ENCODE measurements at regions not wholly inside any gene's neighbourhood (a gene's known extent, or its start where the extent isn't known, plus 50 kb on each side); places are given as distances from the start of the nearest gene placed in this dataset.

DNA sequence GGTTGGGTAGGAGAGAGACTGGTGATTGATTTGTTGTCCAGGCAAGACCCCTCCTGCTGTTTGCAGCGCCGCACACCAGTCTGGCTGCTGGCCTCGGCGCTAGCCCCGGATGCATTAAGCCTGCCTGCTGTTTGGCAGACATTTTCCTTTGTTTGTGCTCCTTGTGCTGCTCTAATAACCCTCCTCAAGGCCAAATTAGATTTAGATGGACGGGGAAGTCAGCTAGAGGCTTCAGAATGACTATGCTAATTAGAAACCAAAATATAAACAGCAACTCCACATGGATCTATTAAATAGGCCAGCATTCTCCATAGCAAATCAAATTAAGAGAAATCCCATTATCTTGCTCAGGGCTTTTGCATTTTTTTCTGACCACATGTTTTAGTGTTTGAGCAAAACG, 445.2 kb downstream of the SQOR start:
- Mint-ChIP-seq H3K27ac (no peak overlapping the region), H3K27me3 (no peaks in the 10 kb centered on the region), H3K4me3 (no peak overlapping the region), H3K9me3 (ENCODE audit: insufficient read depth) (no peaks in the 10 kb centered on the region), H3K4me1 (no peaks in the 10 kb centered on the region)
- Histone ChIP-seq H4K20me1 (ENCODE audit: control insufficient read depth, insufficient read depth, low read length, poor library complexity, severe bottlenecking) (no peaks in the 10 kb centered on the region), H3K9ac (ENCODE audit: low read length) (no peak overlapping the region), H3K36me3 (replicated peaks in 1 of 2; ENCODE audit: control extremely low read depth in 1 of 2, control insufficient read depth in 1 of 2, extremely low read depth in 1 of 2, insufficient read depth in 2 of 2, low read length in 1 of 2) (no peaks in the 10 kb centered on the region), H3K4me1 (ENCODE audit: control insufficient read depth in 2 of 2, insufficient read depth in 2 of 2, low read length in 2 of 2) (no peaks in the 10 kb centered on the region), H3K4me3 (ENCODE audit: control extremely low read depth in 1 of 5, extremely low read depth in 1 of 5, insufficient read depth in 1 of 5, low read depth in 2 of 5, low read length in 4 of 5) (no peak overlapping the region), H3K27ac (ENCODE audit: low read length in 2 of 2) (no peak overlapping the region), H3K4me2 (replicated peaks; ENCODE audit: low read depth, low read length, poor library complexity, severe bottlenecking) (no peak overlapping the region), H2AFZ (ENCODE audit: insufficient read depth, low read depth, low read length, poor library complexity, severe bottlenecking) (no peak overlapping the region), H3K9me3 (ENCODE audit: control extremely low read depth in 1 of 3, control insufficient read depth in 2 of 3, insufficient read depth in 1 of 3, low read length in 2 of 3) (peaks cover 0 to 3% (median 0%) of the 10 kb centered on the region in 3 donors), H3K79me2 (ENCODE audit: control insufficient read depth, insufficient read depth, low read length) (no peaks in the 10 kb centered on the region), H3K27me3 (replicated peaks in 1 of 4; ENCODE audit: control extremely low read depth in 1 of 4, control insufficient read depth in 3 of 4, insufficient read depth in 4 of 4, low read length in 3 of 4) (no peaks in the 10 kb centered on the region)
- DNase-seq (no peak), ATAC-seq (ENCODE audit: low read depth) (no peak)
- whole genome bisulfite sequencing (ENCODE audit: insufficient coverage): 54% methylated on average over 5 of the region's 7 CpGs
- POLR2A ChIA-PET: no interaction called here
- no peak for TF ChIP-seq EZH2 (IDR thresholded peaks at IDR 0.05; ENCODE audit: borderline replicate concordance, insufficient read depth, low read depth, low read length, poor library complexity, severe bottlenecking)
- TF ChIP-seq, protein P1, sequence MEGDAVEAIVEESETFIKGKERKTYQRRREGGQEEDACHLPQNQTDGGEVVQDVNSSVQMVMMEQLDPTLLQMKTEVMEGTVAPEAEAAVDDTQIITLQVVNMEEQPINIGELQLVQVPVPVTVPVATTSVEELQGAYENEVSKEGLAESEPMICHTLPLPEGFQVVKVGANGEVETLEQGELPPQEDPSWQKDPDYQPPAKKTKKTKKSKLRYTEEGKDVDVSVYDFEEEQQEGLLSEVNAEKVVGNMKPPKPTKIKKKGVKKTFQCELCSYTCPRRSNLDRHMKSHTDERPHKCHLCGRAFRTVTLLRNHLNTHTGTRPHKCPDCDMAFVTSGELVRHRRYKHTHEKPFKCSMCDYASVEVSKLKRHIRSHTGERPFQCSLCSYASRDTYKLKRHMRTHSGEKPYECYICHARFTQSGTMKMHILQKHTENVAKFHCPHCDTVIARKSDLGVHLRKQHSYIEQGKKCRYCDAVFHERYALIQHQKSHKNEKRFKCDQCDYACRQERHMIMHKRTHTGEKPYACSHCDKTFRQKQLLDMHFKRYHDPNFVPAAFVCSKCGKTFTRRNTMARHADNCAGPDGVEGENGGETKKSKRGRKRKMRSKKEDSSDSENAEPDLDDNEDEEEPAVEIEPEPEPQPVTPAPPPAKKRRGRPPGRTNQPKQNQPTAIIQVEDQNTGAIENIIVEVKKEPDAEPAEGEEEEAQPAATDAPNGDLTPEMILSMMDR (IDR thresholded peaks at IDR 0.05): no peak
- intact Hi-C loops (cut with micrococcal nuclease): no loop called here
- CTCF ChIA-PET: no interaction called here

DNA sequence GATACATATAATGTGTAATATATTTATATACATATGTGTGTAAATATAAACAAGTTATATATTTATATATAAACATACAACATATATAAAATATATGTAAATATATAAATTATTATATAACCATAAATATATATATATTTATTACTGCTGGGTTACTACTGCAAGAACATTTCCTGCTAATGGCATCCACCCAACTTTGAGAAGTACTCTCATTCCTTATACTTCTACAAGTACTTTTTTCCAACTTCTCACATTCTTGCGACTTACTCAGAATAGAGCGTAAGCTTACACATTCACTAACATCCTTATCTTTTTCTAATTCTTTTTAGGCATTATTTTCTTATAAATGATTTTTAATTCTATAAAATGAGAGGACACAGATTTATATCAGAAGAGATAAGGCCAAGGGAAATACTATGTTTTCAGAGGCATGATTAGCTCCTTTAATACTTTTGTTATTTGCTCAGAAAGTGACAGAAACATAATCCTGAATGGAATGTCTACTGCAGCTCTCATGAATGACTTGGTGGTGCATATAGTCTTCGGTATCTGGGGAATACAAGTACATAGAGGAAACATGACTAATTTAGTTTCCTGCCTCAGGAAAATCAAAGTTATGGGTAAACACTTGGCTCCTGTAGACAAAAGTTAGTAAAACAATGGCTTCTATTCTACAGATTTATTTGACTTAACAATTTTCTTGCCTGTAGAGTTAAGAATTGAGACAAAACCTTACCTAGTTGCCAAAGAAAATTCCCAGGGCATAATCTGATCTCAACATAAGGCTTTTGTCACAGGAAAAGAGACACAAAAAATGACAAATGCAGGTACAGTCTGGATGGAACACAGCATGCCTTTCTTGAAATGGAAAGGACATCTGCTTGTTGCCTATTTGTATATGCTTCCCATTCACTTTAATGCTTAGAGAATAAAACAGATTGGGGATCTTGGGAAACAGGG, 453.9 kb downstream of the SQOR start:
- no peaks in the 10 kb centered on the region for H3K27me3 ChIP-seq (replicated peaks in 1 of 4; ENCODE audit: control extremely low read depth in 1 of 4, control insufficient read depth in 3 of 4, insufficient read depth in 4 of 4, low read length in 3 of 4)
- no peak overlapping the region for H3K4me2 ChIP-seq (replicated peaks; ENCODE audit: low read depth, low read length, poor library complexity, severe bottlenecking)
- H3K79me2 ChIP-seq (ENCODE audit: control insufficient read depth, insufficient read depth, low read length): no peaks in the 10 kb centered on the region
- ChIA-PET CTCF (no interaction called here), POLR2A (no interaction called here)
- H2AFZ ChIP-seq (ENCODE audit: insufficient read depth, low read depth, low read length, poor library complexity, severe bottlenecking): no peak overlapping the region
- WGBS (ENCODE audit: insufficient coverage): no CpG with 5 or more reads among the region's 3 CpGs
- ATAC-seq (ENCODE audit: low read depth) (no peak), DNase-seq (no peak)
- no peaks in the 10 kb centered on the region for H4K20me1 ChIP-seq (ENCODE audit: control insufficient read depth, insufficient read depth, low read length, poor library complexity, severe bottlenecking)
- no peak overlapping the region for H3K4me3 ChIP-seq (ENCODE audit: control extremely low read depth in 1 of 5, extremely low read depth in 1 of 5, insufficient read depth in 1 of 5, low read depth in 2 of 5, low read length in 4 of 5)
- no peaks in the 10 kb centered on the region for H3K36me3 ChIP-seq (replicated peaks in 1 of 2; ENCODE audit: control extremely low read depth in 1 of 2, control insufficient read depth in 1 of 2, extremely low read depth in 1 of 2, insufficient read depth in 2 of 2, low read length in 1 of 2)
- no peak overlapping the region for H3K9ac ChIP-seq (ENCODE audit: low read length)
- Mint-ChIP-seq H3K27me3 (no peaks in the 10 kb centered on the region), H3K9me3 (ENCODE audit: insufficient read depth) (no peaks in the 10 kb centered on the region), H3K27ac (no peak overlapping the region), H3K4me1 (no peaks in the 10 kb centered on the region), H3K4me3 (no peak overlapping the region)
- TF ChIP-seq, protein P1 (IDR thresholded peaks at IDR 0.05): no peak
- no peaks in the 10 kb centered on the region for H3K4me1 ChIP-seq (ENCODE audit: control insufficient read depth in 2 of 2, insufficient read depth in 2 of 2, low read length in 2 of 2)
- no peak overlapping the region for H3K27ac ChIP-seq (ENCODE audit: low read length in 2 of 2)
- intact Hi-C loops (cut with micrococcal nuclease): no loop called here
- H3K9me3 ChIP-seq (ENCODE audit: control extremely low read depth in 1 of 3, control insufficient read depth in 2 of 3, insufficient read depth in 1 of 3, low read length in 2 of 3): no peaks in the 10 kb centered on the region

All from B cell (primary cell).